ENCODE measurements at regions not wholly inside any gene's neighbourhood (a gene's known extent, or its start where the extent isn't known, plus 50 kb on each side); places are given as distances from the start of the nearest gene placed in this dataset.

DNA sequence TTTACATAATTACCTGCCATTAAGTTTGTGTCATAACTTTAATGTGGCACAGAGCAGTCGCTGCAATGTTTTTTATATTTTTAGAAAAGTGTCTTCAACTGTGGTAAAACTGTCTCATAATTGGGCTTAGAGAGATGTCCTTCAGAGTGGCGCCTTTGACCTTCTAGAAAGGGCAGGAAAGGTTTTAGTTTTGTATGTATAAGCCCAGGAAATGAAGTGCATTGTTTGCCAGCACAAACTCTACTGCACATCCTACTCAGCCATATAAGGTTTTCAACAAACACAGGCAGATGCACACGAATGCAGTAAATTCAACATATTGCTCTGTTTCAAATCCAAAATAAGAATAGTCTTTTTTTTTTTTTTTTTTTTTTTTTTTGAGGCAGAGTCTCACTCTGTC is 201.4 kb downstream of the ALDH8A1 start:
- CTCF ChIA-PET (ENCODE audit: low intra/inter-chr PET ratio), result no interaction called here
- no peaks in the 10 kb centered on the region; a peak in 1 of 5 replicates for H3K4me1 ChIP-seq (replicated peaks in 1 of 2; ENCODE audit: control insufficient read depth in 2 of 2, insufficient read depth in 2 of 2, low read length in 2 of 2)
- POLR2A ChIA-PET, result no interaction called here
- 2% methylated on average over 3 of the region's 3 CpGs for WGBS (ENCODE audit: insufficient coverage, low coverage, missing lambda C conversion rate)
- peaks cover 3 to 6% of the 10 kb centered on the region in 2 experiments; a peak in 2 of 5 replicates for H3K27me3 ChIP-seq (ENCODE audit: control insufficient read depth in 2 of 2, insufficient read depth in 2 of 2, low read length in 2 of 2)
- no peaks in the 10 kb centered on the region; the same call in 1 of the 2 replicates for H4K20me1 ChIP-seq (replicated peaks; ENCODE audit: control insufficient read depth, insufficient read depth, low read length)
- H3K9me3 ChIP-seq (replicated peaks; ENCODE audit: control insufficient read depth, insufficient read depth, low read depth, low read length), result no peaks in the 10 kb centered on the region
- no peak overlapping the region for H3K9ac ChIP-seq (ENCODE audit: insufficient read depth in 1 of 2, low read depth in 2 of 2, low read length in 2 of 2)
- H3K4me3 ChIP-seq, result no peak overlapping the region
- no peak for ATAC-seq
- DNase-seq (ENCODE audit: extremely low read depth in 1 of 4, low spot score in 3 of 4), result no peak
- no peak for FAIRE-seq
- H2AFZ ChIP-seq (ENCODE audit: low read depth, low read length), result no peak overlapping the region
- no TSS peak for BruUV-seq (replicated peaks)
- H3K4me2 ChIP-seq (ENCODE audit: insufficient read depth, low read length), result no peak overlapping the region
- no peaks in the 10 kb centered on the region for H3K36me3 ChIP-seq (ENCODE audit: control insufficient read depth, insufficient read depth, low read length)
- H3K27ac ChIP-seq (ENCODE audit: extremely low read depth, low read depth, low read length), result no peak overlapping the region
- H3K9me1 ChIP-seq (ENCODE audit: control insufficient read depth, insufficient read depth, low read length), result no peaks in the 10 kb centered on the region
- intact Hi-C loops (cut with micrococcal nuclease), result no loop called here
- TF ChIP-seq ATF1 (CRISPR knock-in tag; IDR thresholded peaks at IDR 0.05), result no peak
- no peak for TF ChIP-seq ATF1 (tag; IDR thresholded peaks at IDR 0.05)
- no peak for TF ChIP-seq ZNF707 (CRISPR knock-in tag; conservative IDR thresholded peaks at IDR 0.05)
- TF ChIP-seq SNRNP70 (optimal IDR thresholded peaks at IDR 0.05; ENCODE audit: low read depth, low read length), result no peak
- TF ChIP-seq, protein P1, sequence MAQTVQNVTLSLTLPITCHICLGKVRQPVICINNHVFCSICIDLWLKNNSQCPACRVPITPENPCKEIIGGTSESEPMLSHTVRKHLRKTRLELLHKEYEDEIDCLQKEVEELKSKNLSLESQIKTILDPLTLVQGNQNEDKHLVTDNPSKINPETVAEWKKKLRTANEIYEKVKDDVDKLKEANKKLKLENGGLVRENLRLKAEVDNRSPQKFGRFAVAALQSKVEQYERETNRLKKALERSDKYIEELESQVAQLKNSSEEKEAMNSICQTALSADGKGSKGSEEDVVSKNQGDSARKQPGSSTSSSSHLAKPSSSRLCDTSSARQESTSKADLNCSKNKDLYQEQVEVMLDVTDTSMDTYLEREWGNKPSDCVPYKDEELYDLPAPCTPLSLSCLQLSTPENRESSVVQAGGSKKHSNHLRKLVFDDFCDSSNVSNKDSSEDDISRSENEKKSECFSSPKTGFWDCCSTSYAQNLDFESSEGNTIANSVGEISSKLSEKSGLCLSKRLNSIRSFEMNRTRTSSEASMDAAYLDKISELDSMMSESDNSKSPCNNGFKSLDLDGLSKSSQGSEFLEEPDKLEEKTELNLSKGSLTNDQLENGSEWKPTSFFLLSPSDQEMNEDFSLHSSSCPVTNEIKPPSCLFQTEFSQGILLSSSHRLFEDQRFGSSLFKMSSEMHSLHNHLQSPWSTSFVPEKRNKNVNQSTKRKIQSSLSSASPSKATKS (CRISPR knock-in tag; IDR thresholded peaks at IDR 0.05), result no peak
- TF ChIP-seq WHSC1 (IDR thresholded peaks at IDR 0.05; ENCODE audit: low read length), result no peak
- no peak for TF ChIP-seq ZSCAN32 (CRISPR knock-in tag; IDR thresholded peaks at IDR 0.05)
- TF ChIP-seq, protein P2, sequence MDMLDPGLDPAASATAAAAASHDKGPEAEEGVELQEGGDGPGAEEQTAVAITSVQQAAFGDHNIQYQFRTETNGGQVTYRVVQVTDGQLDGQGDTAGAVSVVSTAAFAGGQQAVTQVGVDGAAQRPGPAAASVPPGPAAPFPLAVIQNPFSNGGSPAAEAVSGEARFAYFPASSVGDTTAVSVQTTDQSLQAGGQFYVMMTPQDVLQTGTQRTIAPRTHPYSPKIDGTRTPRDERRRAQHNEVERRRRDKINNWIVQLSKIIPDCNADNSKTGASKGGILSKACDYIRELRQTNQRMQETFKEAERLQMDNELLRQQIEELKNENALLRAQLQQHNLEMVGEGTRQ (CRISPR knock-in tag; IDR thresholded peaks at IDR 0.05), result no peak
- no peak for TF ChIP-seq JUNB (CRISPR knock-in tag; conservative IDR thresholded peaks at IDR 0.05)
- no peak for TF ChIP-seq MEF2A (IDR thresholded peaks at IDR 0.05; ENCODE audit: control insufficient read depth, low read depth, low read length)
- TF ChIP-seq ILK (tag; IDR thresholded peaks at IDR 0.05; ENCODE audit: borderline replicate concordance, low read depth), result no peak
- no peak for TF ChIP-seq RBFOX2 (IDR thresholded peaks at IDR 0.05; ENCODE audit: low read depth, low read length)
- TF ChIP-seq, protein P3, sequence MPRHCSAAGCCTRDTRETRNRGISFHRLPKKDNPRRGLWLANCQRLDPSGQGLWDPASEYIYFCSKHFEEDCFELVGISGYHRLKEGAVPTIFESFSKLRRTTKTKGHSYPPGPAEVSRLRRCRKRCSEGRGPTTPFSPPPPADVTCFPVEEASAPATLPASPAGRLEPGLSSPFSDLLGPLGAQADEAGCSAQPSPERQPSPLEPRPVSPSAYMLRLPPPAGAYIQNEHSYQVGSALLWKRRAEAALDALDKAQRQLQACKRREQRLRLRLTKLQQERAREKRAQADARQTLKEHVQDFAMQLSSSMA (CRISPR knock-in tag; IDR thresholded peaks at IDR 0.05), result no peak
- no peak for TF ChIP-seq ZNF589 (CRISPR knock-in tag; IDR thresholded peaks at IDR 0.05; ENCODE audit: low read depth)
- TF ChIP-seq CREBBP (IDR thresholded peaks at IDR 0.05; ENCODE audit: low read depth, low read length), result no peak
- TF ChIP-seq NCOA2 (IDR thresholded peaks at IDR 0.05; ENCODE audit: partially characterized antibody in 2 of 2), result no peak
- TF ChIP-seq, protein P4, sequence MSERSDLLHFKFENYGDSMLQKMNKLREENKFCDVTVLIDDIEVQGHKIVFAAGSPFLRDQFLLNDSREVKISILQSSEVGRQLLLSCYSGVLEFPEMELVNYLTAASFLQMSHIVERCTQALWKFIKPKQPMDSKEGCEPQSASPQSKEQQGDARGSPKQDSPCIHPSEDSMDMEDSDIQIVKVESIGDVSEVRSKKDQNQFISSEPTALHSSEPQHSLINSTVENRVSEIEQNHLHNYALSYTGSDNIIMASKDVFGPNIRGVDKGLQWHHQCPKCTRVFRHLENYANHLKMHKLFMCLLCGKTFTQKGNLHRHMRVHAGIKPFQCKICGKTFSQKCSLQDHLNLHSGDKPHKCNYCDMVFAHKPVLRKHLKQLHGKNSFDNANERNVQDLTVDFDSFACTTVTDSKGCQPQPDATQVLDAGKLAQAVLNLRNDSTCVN (CRISPR knock-in tag; IDR thresholded peaks at IDR 0.05), result no peak
- no peak for TF ChIP-seq ZNF696 (CRISPR knock-in tag; conservative IDR thresholded peaks at IDR 0.05)
- TF ChIP-seq ZNF282 (CRISPR knock-in tag; IDR thresholded peaks at IDR 0.05), result no peak
- TF ChIP-seq PHB (CRISPR knock-in tag; IDR thresholded peaks at IDR 0.05), result no peak
- TF ChIP-seq SMAD3 (CRISPR knock-in tag; conservative IDR thresholded peaks at IDR 0.05), result no peak
- no peaks in the 10 kb centered on the region for H3K79me2 ChIP-seq (ENCODE audit: control insufficient read depth, insufficient read depth, low read length)
- in situ Hi-C loops (cut with MboI), result no loop called here
